Fibroblast of pulmonary artery (primary cell): ENCODE measurements at regions not wholly inside any gene's neighbourhood (a gene's known extent, or its start where the extent isn't known, plus 50 kb on each side); places are given as distances from the start of the nearest gene placed in this dataset.

Source experiments
- DNase-seq: peaks from one replicate; pipeline ENCODE4 v3.0.0-alpha.2; 2010; ENCODE audit warnings: low read depth
- H3K4me3 ChIP-seq: replicated peaks from 2 replicates; pipeline ENCODE4 v1.5.1; 2011; ENCODE audit warnings: low read depth, mild to moderate bottlenecking, control low read depth, low read length, moderate library complexity
- TF ChIP-seq, protein P1 (sequence below): IDR thresholded peaks from 2 replicates; pipeline ENCODE4 v1.5.1; 2011; ENCODE audit warnings: mild to moderate bottlenecking, control low read depth, low read length, inconsistent platforms; ENCODE audit errors: missing control alignments

GRCh38 chr6:15793288-15793687 is 130.5 kb upstream of the DTNBP1 start:
- TF ChIP-seq, protein P1, sequence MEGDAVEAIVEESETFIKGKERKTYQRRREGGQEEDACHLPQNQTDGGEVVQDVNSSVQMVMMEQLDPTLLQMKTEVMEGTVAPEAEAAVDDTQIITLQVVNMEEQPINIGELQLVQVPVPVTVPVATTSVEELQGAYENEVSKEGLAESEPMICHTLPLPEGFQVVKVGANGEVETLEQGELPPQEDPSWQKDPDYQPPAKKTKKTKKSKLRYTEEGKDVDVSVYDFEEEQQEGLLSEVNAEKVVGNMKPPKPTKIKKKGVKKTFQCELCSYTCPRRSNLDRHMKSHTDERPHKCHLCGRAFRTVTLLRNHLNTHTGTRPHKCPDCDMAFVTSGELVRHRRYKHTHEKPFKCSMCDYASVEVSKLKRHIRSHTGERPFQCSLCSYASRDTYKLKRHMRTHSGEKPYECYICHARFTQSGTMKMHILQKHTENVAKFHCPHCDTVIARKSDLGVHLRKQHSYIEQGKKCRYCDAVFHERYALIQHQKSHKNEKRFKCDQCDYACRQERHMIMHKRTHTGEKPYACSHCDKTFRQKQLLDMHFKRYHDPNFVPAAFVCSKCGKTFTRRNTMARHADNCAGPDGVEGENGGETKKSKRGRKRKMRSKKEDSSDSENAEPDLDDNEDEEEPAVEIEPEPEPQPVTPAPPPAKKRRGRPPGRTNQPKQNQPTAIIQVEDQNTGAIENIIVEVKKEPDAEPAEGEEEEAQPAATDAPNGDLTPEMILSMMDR, result no peak
- peak; percentile 35 for DNase-seq
- no peak overlapping the region for H3K4me3 ChIP-seq

DNA sequence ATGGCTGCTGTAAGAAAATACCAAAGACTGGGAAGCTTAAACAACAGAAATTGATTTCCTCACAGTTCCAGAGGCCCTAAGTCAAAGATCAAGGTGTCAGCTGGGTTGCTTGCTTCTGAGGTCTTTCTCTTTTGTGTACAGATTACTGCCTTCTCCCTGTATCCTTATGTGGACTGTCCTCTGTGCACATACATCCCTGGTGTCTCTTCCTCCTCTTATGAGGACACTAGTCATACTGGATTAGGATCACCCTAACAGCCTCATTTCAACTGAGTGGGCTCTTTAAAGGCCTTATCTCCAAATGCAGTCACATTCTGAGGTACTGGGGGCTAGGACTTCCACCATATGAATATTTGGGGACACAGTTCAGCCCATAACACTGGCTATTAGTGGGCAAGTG is 130.0 kb upstream of the DTNBP1 start:
- H3K4me3 ChIP-seq, result no peak overlapping the region
- TF ChIP-seq, protein P1, result no peak
- no peak for DNase-seq

- TF ChIP-seq, protein P1, result no peak
- no peak overlapping the region for H3K4me3 ChIP-seq
- peak; percentile 6 for DNase-seq
These were observed 128.8 kb upstream of the DTNBP1 start for GRCh38 chr6:15791448-15792181.

DNA sequence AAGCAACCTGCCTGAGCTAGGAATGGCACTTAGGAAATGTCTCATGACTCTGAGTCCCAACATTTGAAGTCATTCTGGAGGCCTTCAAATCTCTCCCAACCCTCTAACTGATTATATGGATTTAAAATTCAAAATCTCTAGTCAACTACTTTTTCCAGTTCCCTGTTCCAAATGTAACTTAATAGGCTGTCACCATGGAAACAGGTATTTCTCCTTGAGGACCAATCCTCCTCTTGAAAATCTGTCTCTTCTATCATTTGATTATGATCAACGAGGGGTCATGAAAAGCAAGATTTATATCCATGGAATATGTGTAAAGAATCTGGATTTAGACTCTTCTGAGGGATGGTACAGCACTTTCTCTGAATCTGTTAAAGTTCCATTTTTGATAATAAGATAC is 127.3 kb upstream of the DTNBP1 start:
- TF ChIP-seq, protein P1, result no peak
- H3K4me3 ChIP-seq, result no peak overlapping the region
- no peak for DNase-seq

DNA sequence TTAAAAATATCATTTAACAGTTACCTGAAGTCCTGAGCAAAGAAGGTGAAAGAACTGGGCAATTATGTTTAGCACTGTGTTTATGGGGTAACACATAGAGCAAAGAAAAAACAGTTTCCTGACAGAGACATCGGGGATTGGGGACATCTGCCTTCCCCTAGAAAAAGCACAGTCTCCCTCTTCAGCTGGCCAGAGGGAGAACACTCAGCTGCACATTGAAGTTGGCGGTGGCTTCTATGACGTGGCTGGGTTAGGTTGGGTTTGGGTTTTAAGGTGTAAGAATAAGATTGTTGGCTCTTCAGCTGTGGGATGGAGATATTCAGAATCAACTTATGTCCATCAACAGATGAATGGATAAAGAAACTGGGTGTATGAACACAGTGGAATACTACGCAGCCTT is 124.0 kb upstream of the DTNBP1 start:
- H3K4me3 ChIP-seq, result no peak overlapping the region
- DNase-seq, result no peak
- TF ChIP-seq, protein P1, result no peak

DNA sequence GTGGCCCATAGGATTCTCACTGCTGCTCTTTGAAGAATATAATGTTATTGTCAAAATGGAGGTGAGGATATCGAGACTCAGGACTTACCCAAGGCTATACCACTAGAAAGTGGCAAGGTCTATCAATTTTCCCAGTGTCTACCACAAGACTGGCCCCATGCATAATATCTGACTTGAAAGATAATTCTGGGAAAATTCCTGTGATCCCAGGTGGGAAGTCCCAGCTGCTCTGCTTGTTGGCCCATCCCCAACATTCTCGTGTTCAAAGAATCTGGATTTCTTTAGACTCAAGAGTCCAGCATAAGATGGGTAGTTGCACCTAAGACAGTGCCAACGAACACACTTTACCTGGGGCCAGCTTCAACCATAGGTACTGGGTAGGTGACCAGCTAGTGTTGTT is 120.7 kb upstream of the DTNBP1 start:
- DNase-seq, result no peak
- TF ChIP-seq, protein P1, result no peak
- no peak overlapping the region for H3K4me3 ChIP-seq

DNA sequence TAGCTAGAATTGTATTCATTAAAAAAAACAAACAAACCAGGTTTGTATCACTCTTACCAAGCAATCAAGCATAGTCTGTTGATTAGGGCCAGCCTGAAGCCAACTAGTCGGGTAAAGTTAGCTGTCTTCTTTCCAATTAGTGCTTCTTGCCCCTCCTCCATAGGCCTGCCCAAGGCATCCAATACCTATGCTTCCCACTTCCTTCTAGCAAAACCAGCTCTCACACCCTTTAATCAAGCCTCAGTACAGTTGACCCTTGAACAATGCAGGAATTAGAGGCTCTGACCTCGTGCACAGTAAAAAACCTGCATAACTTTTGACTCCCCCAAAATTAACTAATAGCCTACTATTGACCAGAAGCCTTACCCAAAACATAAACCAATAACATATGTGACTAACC is 119.1 kb upstream of the DTNBP1 start:
- no peak overlapping the region for H3K4me3 ChIP-seq
- no peak for DNase-seq
- TF ChIP-seq, protein P1, result no peak
